ENCODE measurements at regions not wholly inside any gene's neighbourhood (a gene's known extent, or its start where the extent isn't known, plus 50 kb on each side); places are given as distances from the start of the nearest gene placed in this dataset.

DNA sequence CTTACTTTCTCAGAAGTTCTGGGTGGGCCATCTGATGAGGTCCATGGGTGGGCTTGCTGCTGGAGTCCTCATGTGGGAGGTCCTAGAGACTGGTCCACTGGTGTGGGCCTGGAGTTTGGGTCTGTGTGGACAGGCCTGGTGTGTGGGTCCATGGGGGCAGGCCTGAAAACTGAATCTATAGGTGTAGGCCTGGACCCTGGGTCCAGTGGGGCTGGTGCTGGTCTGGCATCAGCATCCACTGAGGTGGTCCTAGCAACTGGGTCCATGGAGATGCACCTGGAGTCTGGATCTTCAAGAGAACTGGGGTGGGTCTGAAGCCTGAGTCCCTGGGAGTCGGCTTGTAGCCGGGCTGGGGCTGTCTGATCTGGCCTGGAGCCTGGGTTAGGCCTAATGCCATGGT, 253.8 kb upstream of the CCL2 start:
- TF ChIP-seq, protein P1, sequence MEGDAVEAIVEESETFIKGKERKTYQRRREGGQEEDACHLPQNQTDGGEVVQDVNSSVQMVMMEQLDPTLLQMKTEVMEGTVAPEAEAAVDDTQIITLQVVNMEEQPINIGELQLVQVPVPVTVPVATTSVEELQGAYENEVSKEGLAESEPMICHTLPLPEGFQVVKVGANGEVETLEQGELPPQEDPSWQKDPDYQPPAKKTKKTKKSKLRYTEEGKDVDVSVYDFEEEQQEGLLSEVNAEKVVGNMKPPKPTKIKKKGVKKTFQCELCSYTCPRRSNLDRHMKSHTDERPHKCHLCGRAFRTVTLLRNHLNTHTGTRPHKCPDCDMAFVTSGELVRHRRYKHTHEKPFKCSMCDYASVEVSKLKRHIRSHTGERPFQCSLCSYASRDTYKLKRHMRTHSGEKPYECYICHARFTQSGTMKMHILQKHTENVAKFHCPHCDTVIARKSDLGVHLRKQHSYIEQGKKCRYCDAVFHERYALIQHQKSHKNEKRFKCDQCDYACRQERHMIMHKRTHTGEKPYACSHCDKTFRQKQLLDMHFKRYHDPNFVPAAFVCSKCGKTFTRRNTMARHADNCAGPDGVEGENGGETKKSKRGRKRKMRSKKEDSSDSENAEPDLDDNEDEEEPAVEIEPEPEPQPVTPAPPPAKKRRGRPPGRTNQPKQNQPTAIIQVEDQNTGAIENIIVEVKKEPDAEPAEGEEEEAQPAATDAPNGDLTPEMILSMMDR (IDR thresholded peaks at IDR 0.05; ENCODE audit: low read length): no peak
- TF ChIP-seq EZH2phosphoT487 (IDR thresholded peaks at IDR 0.05; ENCODE audit: low read length) (no peak), EZH2 (optimal IDR thresholded peaks at IDR 0.05; ENCODE audit: low read depth, low read length) (no peak)

All from MM.1S (cell line).